Stimulated activated CD4-positive, alpha-beta T cell treated with anti-CD3 and anti-CD28 coated beads, Interleukin-15, amount 100 ng/mL, for 48 hours (primary cell): ENCODE measurements at regions not wholly inside any gene's neighbourhood (a gene's known extent, or its start where the extent isn't known, plus 50 kb on each side); places are given as distances from the start of the nearest gene placed in this dataset.

ENCODE experiments used
- DNase-seq, 2 donors: peaks; one replicate each; pipeline ENCODE4 v3.0.0-alpha.2; 2020; ENCODE audit warnings: low read depth in 2 of 2

GRCh38 chr21:38930853-38931252 is 125.1 kb downstream of the ETS2 start:
- DNase-seq, result no peak

- no peak for DNase-seq
Observed at GRCh38 chr21:38930066-38930465, 124.3 kb downstream of the ETS2 start.

GRCh38 chr21:38929652-38930051 is 123.9 kb downstream of the ETS2 start:
- no peak for DNase-seq

- DNase-seq, result no peak
Observed at GRCh38 chr21:38929142-38929541, 123.4 kb downstream of the ETS2 start.

- DNase-seq, result no peak
Observed at GRCh38 chr21:38927776-38928175, 122.0 kb downstream of the ETS2 start.

GRCh38 chr21:38925923-38926322 is 120.2 kb downstream of the ETS2 start:
- no peak for DNase-seq

GRCh38 chr21:38925478-38925877 is 119.7 kb downstream of the ETS2 start:
- DNase-seq, result no peak

- no peak for DNase-seq
Observed at GRCh38 chr21:38924954-38925353, 119.2 kb downstream of the ETS2 start.

GRCh38 chr21:38923429-38923828 is 117.7 kb downstream of the ETS2 start:
- no peak for DNase-seq

- DNase-seq, result no peak
Observed at GRCh38 chr21:38922474-38923235, 116.9 kb downstream of the ETS2 start.

GRCh38 chr21:38921511-38922251 is 116.0 kb downstream of the ETS2 start:
- no peak for DNase-seq

- DNase-seq, result no peak
Observed at GRCh38 chr21:38920631-38921398, 115.1 kb downstream of the ETS2 start.

- no peak for DNase-seq
Observed at GRCh38 chr21:38918607-38919346, 113.0 kb downstream of the ETS2 start.

GRCh38 chr21:38917043-38917774 is 111.5 kb downstream of the ETS2 start:
- DNase-seq, result no peak

- no peak for DNase-seq
Observed at GRCh38 chr21:38916214-38916964, 110.7 kb downstream of the ETS2 start.

- no peak for DNase-seq
Observed at GRCh38 chr21:38915546-38915945, 109.8 kb downstream of the ETS2 start.

GRCh38 chr21:38914528-38915293 is 109.0 kb downstream of the ETS2 start:
- peak in 1 of 2 donors; percentile 12 for DNase-seq

- no peak for DNase-seq
Observed at GRCh38 chr21:38913893-38914527, 108.3 kb downstream of the ETS2 start.
